ENCODE measurements at regions not wholly inside any gene's neighbourhood (a gene's known extent, or its start where the extent isn't known, plus 50 kb on each side); places are given as distances from the start of the nearest gene placed in this dataset.

DNA sequence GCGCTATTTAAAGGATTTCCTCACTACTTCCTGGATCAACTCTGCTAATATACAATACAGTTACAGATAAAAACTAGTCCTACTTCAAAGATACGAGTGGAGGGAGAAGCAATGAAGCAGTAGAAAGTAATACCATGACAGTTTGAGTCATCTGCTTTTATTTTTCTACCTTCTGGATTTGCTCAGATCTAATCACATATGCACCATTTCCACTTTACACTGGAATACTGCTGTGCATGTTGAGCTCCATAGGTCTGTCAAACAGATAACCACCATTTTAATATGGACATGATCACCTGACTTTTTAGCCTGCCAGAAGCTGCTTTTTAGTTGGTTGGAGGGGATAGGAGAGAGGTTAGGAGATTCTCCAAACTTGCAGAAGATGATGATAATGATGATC lies 92.5 kb downstream of the MMUT start:
- TF ChIP-seq ZNF841 (CRISPR knock-in tag; IDR thresholded peaks at IDR 0.05; ENCODE audit: borderline replicate concordance), result no peak
- TF ChIP-seq, protein P1, sequence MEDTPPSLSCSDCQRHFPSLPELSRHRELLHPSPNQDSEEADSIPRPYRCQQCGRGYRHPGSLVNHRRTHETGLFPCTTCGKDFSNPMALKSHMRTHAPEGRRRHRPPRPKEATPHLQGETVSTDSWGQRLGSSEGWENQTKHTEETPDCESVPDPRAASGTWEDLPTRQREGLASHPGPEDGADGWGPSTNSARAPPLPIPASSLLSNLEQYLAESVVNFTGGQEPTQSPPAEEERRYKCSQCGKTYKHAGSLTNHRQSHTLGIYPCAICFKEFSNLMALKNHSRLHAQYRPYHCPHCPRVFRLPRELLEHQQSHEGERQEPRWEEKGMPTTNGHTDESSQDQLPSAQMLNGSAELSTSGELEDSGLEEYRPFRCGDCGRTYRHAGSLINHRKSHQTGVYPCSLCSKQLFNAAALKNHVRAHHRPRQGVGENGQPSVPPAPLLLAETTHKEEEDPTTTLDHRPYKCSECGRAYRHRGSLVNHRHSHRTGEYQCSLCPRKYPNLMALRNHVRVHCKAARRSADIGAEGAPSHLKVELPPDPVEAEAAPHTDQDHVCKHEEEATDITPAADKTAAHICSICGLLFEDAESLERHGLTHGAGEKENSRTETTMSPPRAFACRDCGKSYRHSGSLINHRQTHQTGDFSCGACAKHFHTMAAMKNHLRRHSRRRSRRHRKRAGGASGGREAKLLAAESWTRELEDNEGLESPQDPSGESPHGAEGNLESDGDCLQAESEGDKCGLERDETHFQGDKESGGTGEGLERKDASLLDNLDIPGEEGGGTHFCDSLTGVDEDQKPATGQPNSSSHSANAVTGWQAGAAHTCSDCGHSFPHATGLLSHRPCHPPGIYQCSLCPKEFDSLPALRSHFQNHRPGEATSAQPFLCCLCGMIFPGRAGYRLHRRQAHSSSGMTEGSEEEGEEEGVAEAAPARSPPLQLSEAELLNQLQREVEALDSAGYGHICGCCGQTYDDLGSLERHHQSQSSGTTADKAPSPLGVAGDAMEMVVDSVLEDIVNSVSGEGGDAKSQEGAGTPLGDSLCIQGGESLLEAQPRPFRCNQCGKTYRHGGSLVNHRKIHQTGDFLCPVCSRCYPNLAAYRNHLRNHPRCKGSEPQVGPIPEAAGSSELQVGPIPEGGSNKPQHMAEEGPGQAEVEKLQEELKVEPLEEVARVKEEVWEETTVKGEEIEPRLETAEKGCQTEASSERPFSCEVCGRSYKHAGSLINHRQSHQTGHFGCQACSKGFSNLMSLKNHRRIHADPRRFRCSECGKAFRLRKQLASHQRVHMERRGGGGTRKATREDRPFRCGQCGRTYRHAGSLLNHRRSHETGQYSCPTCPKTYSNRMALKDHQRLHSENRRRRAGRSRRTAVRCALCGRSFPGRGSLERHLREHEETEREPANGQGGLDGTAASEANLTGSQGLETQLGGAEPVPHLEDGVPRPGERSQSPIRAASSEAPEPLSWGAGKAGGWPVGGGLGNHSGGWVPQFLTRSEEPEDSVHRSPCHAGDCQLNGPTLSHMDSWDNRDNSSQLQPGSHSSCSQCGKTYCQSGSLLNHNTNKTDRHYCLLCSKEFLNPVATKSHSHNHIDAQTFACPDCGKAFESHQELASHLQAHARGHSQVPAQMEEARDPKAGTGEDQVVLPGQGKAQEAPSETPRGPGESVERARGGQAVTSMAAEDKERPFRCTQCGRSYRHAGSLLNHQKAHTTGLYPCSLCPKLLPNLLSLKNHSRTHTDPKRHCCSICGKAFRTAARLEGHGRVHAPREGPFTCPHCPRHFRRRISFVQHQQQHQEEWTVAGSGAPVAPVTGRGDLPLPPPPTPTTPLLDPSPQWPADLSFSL (CRISPR knock-in tag; IDR thresholded peaks at IDR 0.05), result no peak
- no peak for TF ChIP-seq HIVEP1 (CRISPR knock-in tag; IDR thresholded peaks at IDR 0.05)
- TF ChIP-seq, protein P2, sequence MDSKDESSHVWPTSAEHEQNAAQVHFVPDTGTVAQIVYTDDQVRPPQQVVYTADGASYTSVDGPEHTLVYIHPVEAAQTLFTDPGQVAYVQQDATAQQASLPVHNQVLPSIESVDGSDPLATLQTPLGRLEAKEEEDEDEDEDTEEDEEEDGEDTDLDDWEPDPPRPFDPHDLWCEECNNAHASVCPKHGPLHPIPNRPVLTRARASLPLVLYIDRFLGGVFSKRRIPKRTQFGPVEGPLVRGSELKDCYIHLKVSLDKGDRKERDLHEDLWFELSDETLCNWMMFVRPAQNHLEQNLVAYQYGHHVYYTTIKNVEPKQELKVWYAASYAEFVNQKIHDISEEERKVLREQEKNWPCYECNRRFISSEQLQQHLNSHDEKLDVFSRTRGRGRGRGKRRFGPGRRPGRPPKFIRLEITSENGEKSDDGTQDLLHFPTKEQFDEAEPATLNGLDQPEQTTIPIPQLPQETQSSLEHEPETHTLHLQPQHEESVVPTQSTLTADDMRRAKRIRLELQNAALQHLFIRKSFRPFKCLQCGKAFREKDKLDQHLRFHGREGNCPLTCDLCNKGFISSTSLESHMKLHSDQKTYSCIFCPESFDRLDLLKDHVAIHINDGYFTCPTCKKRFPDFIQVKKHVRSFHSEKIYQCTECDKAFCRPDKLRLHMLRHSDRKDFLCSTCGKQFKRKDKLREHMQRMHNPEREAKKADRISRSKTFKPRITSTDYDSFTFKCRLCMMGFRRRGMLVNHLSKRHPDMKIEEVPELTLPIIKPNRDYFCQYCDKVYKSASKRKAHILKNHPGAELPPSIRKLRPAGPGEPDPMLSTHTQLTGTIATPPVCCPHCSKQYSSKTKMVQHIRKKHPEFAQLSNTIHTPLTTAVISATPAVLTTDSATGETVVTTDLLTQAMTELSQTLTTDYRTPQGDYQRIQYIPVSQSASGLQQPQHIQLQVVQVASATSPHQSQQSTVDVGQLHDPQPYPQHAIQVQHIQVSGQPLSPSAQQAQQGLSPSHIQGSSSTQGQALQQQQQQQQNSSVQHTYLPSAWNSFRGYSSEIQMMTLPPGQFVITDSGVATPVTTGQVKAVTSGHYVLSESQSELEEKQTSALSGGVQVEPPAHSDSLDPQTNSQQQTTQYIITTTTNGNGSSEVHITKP (CRISPR knock-in tag; IDR thresholded peaks at IDR 0.05; ENCODE audit: low read depth), result no peak
- no peak for TF ChIP-seq SALL2 (CRISPR knock-in tag; IDR thresholded peaks at IDR 0.05)
- no peak overlapping the region for H3K9ac ChIP-seq (ENCODE audit: insufficient read depth, low read depth, low read length)
- H3K4me2 ChIP-seq (ENCODE audit: low read depth, low read length), result no peak overlapping the region
- H3K79me2 ChIP-seq (ENCODE audit: insufficient read depth, low read length), result no peaks in the 10 kb centered on the region
- ChIA-PET CTCF (ENCODE audit: low intra/inter-chr PET ratio, low total read pairs) (no interaction called here), POLR2A (no interaction called here)
- 0% methylated on average over 2 of the region's 2 CpGs for WGBS (ENCODE audit: low lambda C conversion rate)
- no peaks in the 10 kb centered on the region for H4K20me1 ChIP-seq (ENCODE audit: insufficient read depth, low read length)
- intact Hi-C loops (cut with micrococcal nuclease; ENCODE audit: unreplicated experiment) (no loop called here), in situ Hi-C loops (cut with HindIII; ENCODE audit: extremely low pct_ligation_motif_present, low pct_unique_long_range_greater_than_20kb) (no loop called here)
- DNase-seq (ENCODE audit: low spot score) (no peak), FAIRE-seq (no peak), ATAC-seq (no peak)
- H3K27me3 ChIP-seq (ENCODE audit: control insufficient read depth in 1 of 2, insufficient read depth in 2 of 2, low read length in 2 of 2), result no peaks in the 10 kb centered on the region
- H3K4me3 ChIP-seq (replicated peaks in 1 of 3; ENCODE audit: insufficient read depth in 1 of 3, low read depth in 2 of 3, low read length in 3 of 3), result no peak overlapping the region
- H3K36me3 ChIP-seq (replicated peaks in 1 of 2; ENCODE audit: control insufficient read depth in 1 of 2, insufficient read depth in 2 of 2, low read length in 2 of 2), result no peaks in the 10 kb centered on the region
- peaks cover 23% of the 10 kb centered on the region for H3K9me3 ChIP-seq (ENCODE audit: low read length)
- no peak overlapping the region for H2AFZ ChIP-seq (ENCODE audit: low read length)
- no TSS peak for BruUV-seq (replicated peaks)
- no peak overlapping the region for H3K27ac ChIP-seq (ENCODE audit: extremely low read length, insufficient read depth, low read length)
- H3K4me1 ChIP-seq (ENCODE audit: insufficient read depth, low read length), result no peaks in the 10 kb centered on the region
